HG03354 (cell line): ENCODE measurements at regions not wholly inside any gene's neighbourhood (a gene's known extent, or its start where the extent isn't known, plus 50 kb on each side); places are given as distances from the start of the nearest gene placed in this dataset.
"Not testable (repeated sequence)": the region's sequence is repeated elsewhere in the genome, so short reads cannot be mapped to it uniquely, and the experiment has no call there.

Experiments used
- ATAC-seq: cut with Tn5 transposase; IDR thresholded peaks from one replicate; pipeline ENCODE4 v1.9.1; 2021; ENCODE audit warnings: mild to moderate bottlenecking; ENCODE audit not compliant: unreplicated experiment, poor library complexity, severe bottlenecking

DNA sequence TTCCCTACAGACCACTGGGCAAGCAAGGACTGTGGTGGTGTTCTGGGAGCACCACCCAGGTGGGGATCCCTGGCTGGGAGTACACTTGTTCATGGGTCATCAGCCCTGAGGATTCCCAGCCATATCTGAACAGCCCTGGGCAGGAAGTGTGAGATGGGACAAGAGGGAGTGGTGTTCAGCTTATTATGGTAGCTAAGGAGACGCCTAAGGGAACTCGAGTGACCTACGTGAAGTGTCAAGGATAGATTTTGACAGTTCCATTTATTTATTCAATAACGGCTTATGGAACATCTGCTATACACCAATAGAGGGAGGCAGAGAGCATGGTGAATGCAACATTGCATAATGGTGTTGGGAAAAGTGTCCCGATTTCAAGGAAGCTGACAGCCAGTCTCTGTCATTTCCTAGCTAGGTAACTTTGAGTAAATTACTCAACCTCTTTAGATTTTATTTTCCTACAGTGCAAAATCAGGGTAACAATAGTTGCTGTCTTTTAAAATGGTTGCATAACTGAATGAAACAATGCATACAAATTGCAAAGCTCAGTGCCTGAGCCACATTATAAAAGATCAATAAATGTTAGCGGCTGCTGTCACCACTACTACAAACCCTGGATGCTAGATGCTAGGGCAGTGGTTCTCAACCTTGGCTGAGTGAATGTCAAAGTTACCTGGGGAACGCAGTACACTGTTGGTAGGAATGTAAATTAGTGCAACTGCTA lies 534.1 kb downstream of the GRIN2A start:
- ATAC-seq, result no peak

DNA sequence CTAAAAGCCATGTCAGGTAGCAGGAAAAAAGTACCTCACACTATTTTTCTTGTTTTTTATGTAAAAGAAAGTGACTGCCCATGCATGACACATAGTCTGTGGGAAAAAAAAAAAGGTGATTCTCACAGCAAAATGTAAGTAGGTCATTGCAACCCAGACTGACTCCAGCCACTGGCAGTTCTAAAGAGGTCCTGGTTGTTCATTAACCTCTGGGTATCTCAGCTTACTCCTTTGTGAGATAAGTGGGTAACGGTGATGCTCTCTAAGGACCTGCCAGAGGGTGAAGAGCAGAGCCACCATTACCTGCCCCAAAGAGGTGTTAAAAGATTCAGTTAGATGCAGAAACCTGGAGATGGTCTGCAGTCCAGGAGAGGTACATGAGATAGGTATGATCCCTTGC lies 531.9 kb downstream of the GRIN2A start:
- ATAC-seq, result no peak

DNA sequence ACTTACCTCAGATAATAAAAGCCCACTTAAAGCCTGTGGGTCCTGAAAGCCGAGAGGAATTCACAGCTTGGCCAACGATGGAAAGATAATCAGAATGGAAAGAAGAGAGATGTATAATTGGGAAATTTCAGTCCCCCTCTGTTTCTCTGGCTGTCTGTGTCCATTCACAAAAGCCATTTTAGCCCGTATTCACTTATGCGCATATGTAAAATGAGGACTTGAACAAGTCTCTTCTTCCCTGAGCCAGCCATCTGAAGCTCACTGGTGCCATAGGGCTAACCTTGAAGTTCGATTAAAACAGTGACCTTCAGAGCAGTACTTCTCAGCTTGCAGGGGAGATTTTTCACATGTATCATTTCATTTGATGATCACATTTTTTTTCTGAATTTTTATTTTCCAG lies 527.2 kb downstream of the GRIN2A start:
- ATAC-seq, result no peak

DNA sequence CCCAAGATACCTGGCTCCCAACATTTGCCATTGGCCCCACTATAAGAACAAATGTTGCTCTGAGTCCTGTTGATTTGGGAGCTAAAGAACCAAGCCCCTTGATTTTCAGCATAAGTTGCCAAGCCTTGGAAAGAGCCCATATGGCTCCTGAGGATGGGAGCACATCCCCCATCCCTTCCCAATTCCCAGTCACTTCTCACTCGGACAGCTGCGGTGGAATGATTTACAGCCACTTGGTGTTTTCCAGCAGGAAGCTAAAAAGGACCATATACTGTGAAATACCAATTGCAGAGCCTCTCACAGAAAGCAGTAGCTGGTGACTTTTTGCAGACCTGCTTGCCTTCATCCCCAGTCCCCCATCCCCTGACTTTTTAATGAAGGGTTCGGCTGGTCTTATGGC lies 524.6 kb downstream of the GRIN2A start:
- ATAC-seq, result no peak

DNA sequence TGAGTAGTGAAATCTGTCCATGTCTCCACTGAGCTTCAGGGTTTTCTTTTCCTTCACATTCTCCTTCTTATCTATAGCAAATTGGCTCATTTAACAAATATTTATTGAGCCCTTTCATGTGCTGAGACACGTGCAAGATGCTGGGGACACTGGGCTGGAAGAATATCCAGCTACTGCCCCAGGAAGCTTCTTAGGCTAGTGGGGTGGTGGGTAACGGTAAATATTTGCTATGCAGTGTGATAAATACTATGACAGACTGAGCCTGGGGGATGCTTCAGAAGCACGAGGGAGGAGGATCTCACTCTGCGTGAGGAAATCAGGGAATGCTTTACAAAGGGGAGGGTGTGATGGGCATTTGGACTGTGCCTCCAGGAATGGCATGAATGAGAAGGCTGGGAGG lies 524.1 kb downstream of the GRIN2A start:
- no peak for ATAC-seq

DNA sequence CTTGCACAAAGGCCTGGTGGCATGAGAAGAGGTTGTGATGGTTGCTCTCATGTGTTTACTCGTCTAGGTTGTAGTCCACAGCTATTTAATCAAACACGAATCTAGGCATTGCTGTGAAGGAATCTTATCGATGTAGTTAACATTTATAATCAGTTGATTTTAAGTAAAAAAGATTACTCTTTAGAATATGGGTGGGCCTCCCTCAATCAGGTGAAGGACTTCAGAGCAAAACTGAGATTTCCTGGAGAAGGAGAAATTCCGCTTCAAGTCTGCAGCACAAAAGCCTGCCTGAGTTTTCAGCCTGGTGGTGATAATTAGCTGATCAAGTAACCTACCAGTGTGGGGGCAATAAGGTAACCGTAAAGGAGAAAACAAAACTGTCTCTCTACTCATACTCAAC lies 523.6 kb downstream of the GRIN2A start:
- ATAC-seq, result no peak

DNA sequence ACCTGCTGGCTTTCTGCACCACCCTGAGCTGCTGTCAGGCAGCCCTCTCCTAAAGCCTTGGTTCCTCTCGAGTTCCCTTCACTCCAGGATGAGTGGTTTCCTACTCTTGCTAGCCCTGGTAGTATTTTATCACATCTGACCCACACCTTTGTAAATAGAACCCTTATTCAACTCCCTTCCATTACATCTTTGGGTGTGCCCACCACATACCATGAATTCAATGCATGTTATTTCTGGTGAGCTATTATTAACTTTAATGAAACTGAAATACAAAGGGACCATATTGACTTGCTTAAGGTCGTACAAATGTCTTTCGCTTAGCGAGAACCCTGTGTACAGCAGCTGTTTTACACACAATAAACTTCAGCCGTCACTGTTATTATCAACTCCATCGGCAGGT lies 521.3 kb downstream of the GRIN2A start:
- ATAC-seq, result no peak

DNA sequence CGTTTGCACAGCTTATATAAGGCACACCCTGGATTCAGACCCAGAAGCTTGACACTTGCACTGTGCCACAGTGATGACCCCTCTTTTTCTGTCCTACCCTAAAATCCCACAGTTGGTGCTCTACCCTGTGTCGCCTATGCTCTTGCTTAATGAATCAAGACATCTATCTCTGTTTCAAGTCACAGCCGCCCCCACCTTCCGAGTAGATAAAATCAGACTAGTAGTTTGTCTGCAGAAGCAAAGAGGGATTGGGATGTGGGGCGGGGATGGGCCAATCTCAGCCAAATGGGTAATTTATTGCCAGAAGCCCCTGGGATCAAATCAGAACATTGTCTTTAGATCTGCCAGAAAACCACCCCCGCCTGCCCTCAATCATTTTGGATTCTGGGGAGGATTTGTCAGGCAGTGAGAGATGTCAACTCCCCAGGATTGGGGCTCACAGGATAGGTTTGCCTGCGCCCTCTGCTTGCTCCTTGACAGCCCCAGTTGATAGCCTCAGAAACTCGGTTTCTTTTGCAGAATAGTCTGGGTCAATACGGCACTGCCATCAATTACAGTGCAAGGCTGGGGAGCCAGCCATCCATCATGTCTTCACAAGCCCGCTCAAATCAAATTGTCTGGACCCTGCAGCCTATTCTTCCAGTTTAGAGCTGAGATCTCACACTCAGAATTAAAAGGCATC lies 520.8 kb downstream of the GRIN2A start:
- no peak for ATAC-seq

DNA sequence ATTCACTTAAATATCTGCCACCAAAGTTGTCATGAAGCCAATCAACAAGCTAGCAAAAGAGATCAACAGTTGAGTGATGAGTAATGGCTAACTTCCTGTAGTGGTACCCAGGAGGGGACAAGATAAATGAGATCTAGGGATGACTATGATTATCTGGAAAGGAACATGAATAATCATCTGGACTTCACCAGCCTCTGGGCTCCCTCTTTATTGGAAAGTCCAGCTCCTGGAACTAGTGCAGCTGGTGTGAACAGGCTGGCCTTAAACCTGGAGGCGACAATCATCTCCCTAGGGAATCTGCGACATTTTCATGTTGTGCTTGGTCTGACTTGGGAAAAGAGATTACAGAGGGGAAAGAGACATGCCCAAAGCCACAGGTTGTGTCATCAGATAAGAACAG lies 518.6 kb downstream of the GRIN2A start:
- no peak for ATAC-seq

DNA sequence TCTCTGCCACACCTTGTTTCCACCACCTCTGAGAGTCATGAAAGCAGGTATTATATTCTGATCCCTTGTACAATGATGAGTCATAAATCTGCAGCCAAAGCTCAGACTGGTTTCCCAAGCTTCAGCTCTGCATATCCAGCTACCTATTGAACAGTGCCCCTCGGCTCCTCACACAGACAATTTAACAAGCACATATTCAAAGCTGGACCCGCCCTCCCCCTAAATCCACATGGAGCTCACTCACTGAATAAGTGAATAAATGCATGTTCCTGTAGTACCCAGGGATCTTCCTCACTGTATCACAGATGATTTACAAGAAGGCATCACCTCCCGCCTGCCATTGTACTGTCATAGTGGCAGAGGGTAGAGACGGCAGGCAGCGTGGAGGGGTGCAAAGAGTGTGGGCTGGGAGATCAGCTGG lies 516.4 kb downstream of the GRIN2A start:
- no peak for ATAC-seq

DNA sequence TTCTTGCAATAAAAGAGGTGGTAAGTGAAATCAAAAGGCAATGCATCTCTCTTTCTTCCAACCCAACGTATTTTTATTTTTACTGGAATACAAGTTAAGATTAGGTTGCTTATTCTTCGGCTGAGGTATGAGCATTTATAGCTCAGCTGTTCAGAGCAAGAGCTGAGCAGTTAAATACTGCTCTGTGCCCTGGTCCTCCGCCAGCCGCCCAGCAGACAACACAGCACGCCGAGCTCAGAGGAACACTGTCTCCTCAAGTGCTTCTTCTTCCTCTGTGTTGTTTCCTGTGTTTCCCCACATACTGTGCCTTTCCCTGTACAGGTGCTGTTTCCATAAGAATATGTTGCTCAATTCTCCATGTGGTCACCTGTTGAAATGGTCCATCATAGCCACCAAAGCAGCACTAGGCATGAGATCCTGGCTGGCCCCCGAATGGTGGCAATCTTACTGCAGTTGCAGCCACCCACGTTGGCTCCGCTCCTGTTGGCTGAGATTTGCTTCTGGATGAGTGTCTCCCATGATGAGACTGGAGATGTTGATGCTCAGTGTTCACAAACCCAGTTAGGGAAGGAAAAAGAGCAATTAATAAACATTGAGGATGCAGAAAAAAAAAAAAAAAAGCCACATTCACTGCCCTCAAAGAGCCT lies 515.3 kb downstream of the GRIN2A start:
- no peak for ATAC-seq

DNA sequence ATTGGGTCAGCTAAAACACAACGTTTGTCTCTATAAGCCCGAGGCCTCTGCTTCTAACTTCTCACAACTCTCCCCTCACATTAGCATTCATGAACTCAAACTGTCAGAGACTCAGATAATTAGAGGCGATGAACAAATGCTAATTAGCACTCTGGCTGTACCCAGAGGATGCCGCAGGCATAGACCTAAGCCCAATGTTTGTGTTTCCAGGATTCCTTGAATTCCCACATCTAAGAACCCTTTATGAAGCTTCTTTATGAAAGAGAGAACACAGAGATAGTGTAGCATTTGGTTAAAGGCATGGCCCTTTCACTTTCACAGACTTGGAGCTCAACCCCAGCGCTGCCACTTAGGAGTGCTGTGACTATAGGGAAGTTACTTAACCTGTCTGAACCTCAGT lies 512.2 kb downstream of the GRIN2A start:
- ATAC-seq, result no peak

DNA sequence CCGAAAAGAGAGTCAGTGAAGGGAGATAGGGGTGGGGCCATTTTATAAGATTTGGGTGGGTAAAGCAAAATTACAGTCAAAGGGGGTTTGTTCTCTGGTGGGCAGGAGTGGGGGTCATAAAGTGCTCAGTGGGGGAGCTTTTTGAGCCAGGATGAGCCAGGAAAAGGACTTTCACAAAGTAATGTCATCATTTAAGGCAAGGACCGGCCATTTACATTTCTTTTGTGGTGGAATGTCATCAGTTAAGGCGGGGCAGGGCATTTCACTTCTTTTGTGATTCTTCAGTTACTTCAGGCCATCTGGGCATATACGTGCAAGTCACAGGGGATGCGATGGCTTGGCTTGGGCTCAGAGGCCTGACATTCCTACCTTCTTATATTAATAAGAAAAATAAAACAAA lies 511.6 kb downstream of the GRIN2A start:
- not testable (repeated sequence) for ATAC-seq

DNA sequence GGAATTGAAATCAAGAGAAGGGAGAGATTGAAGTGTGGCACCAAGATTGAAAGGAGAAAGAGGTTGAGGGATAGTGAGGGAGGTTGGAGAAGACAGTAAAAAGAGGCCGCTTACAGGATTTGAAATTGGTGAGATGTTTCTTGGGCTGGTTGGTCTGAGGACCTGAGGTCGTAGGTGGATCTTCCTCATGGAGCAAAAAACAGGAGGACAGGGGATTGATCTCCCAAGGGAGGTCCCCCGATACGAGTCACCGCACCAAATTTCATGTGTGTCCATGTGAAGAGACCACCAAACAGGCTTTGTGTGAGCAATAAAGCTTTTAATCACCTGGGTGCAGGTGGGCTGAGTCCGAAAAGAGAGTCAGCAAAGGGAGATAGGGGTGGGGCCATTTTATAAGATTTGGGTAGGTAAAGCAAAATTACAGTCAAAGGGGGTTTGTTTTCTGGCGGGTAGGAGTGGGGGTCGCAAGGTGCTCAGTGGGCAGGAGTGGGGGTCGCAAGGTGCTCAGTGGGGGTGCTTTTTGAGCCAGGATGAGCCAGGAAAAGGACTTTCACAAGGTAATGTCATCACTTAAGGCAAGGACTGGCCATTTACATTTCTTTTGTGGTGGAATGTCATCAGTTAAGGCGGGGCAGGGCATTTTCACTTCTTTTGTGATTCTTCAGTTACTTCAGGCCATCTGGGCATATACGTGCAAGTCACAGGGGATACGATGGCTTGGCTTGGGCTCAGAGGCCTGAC lies 505.5 kb downstream of the GRIN2A start:
- not testable (repeated sequence) for ATAC-seq

DNA sequence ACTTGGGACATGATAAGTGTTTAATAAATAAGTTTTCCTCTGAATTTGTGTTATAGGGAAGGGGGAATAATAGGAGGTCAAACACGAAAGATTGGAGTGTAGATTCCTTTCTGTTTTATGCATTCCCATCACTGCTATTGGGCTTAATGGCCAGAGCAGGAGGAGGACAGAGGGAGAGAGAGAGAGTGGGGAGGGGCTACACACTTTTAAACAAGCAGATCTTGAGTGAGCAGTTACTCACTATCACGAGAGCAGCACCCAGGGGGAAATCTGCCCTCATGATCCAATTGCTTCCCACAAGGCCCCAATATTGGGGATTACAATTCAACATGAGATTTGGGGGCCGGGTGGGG lies 505.0 kb downstream of the GRIN2A start:
- ATAC-seq, result no peak

DNA sequence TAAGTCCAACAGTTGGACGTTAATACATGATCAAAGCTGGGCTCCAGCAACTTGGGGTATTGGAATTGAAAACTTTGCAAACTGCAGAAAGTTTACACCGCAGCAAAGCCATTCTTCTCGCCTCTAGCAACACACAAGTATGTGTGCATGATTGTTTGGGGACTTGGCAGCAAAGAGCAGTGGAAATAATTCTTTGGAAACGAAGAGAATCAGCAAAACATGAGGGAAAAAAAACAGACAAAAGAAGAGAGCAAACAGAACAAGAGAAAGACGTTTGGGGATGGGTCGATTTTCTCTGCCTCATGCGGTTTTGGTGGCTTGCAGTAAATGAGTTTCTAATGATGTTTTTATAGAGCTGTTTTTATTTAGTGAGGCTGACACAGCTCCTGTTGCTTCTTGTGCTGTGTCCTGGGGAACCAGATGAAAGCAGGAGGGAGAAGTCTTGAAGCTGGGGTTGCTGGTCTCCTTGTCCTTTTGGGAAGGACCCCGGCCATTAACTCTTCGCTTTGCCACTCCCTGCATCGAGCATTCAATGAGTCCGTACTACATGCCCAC lies 502.9 kb downstream of the GRIN2A start:
- ATAC-seq, result no peak

DNA sequence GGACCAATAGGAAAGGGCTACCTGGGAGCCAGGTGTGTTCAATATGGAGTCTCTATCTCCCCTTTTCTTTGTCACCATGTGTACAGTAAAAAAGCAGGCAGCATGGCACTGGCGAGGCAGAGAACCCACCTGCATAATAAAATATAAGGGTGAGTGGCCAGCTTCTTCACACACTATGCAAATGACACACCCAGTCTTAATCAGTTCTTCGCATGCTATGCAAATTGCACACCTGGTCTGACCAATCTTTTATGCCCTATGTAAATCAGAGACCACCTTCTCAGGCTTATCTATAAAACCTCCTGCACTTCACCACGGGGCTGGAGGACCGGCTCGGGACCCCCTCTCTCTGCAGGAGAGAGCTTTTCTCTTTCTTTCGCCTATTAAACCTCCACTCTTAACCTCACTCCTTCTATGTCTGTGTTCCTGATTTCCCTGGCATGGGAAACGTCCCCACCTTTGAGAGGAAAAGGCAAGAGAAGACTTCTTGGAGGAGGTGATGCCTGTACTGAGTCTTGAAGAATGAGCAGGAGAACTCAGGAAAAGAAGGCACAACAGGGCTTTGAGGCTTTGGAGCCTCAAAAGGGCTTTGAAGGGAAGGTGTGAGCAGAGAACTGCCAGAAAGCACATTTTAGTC lies 502.1 kb downstream of the GRIN2A start:
- ATAC-seq, result no peak

DNA sequence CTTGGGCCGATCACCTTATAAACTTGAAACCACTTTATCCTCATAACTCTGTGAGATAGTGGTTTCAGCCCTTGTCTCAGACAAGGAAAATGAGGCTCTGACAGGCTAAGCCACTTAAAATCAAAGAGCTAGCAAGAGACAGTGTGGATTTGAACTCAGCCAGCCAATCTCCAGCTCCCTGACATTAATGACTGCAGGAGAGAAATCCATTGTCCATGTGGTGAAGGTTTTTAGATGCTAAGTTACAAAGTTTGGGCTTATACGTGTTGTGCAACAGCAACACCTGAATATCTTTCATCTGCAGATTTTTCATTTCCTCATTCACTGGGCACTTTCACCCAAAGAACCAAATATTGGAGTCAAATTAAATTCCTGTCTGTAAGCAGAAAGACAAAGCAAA lies 501.3 kb downstream of the GRIN2A start:
- ATAC-seq, result no peak

DNA sequence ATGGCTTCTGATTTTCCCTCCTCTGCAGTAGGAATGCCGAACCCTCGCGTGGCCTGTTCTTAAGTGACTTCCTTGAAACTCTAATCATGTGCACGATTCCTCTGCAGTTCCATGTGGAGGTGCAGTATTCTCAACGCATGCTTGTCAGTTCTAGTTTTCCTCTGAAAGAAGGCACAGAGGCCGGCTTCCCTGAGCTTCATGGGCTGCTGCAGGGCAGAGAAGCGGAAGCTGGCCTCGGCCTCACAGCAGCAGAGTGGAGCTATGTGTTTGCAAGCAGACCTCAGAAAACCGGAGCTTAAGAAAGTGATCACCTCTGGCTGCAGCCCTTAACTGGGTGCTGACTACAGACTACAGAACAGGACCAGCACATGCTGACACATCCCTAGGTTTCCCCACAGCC lies 500.7 kb downstream of the GRIN2A start:
- no peak for ATAC-seq

DNA sequence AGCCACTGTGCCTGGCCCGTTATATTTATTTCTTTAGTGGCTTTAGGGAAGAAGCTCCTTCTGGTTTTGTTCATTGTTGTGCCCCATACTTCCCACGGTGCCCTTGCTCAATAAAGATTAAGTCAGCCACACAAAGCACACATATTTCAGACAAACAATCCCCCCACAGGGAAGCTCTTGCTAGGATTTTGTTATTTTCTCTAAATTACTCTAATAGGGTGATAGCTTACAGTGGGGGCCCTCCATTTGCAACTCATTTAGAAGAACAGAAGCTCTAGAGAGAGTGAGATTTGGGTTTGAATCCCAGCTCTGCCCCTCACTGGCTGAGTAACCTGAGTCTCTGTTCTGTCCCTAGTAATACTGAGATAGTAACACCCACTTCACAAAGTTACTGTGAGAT lies 499.9 kb downstream of the GRIN2A start:
- ATAC-seq, result no peak
